Spleen (tissue), 11 donors: ENCODE measurements at regions not wholly inside any gene's neighbourhood (a gene's known extent, or its start where the extent isn't known, plus 50 kb on each side); places are given as distances from the start of the nearest gene placed in this dataset.

Experiments
- DNase-seq: peaks from one replicate; pipeline ENCODE4 v3.0.0-alpha.2; 2020
- H3K27ac ChIP-seq, 8 donors: fragments of 200-600 bp; sonication (generic) in 7 of 8; 1 replicate in 4 of 8; 2 replicates in 4 of 8; pipeline versions ENCODE4 v1.5.0 to v1.8.0; 2016 to 2021; ENCODE audit warnings: inconsistent platforms in 4 of 8, mild to moderate bottlenecking in 4 of 8, moderate library complexity in 1 of 8
- H3K27me3 ChIP-seq, 7 donors: fragments of 200-600 bp; sonication (generic) in 6 of 7; replicated peaks in 1 of 7; 1 replicate in 4 of 7; 2 replicates in 3 of 7; pipeline versions ENCODE4 v1.5.0 to v1.8.0; 2016 to 2021; ENCODE audit warnings: inconsistent platforms in 3 of 7, mild to moderate bottlenecking in 1 of 7
- H3K36me3 ChIP-seq, 6 donors: fragments of 200-600 bp; sonication (generic) in 5 of 6; 1 replicate in 4 of 6; 2 replicates in 2 of 6; pipeline versions ENCODE4 v1.5.0 to v1.8.0; 2016 to 2021; ENCODE audit warnings: inconsistent platforms in 2 of 6
- H3K4me1 ChIP-seq, 6 donors: fragments of 200-600 bp; sonication (generic) in 5 of 6; 1 replicate in 3 of 6; 2 replicates in 3 of 6; pipeline versions ENCODE4 v1.5.0 to v1.8.0; 2016 to 2021; ENCODE audit warnings: inconsistent platforms in 3 of 6
- H3K4me3 ChIP-seq, 8 donors: fragments of 200-600 bp; sonication (generic) in 7 of 8; 1 replicate in 4 of 8; 2 replicates in 4 of 8; pipeline versions ENCODE4 v1.5.0 to v1.8.0; 2016 to 2021; ENCODE audit warnings: inconsistent platforms in 4 of 8, mild to moderate bottlenecking in 4 of 8, moderate library complexity in 2 of 8
- H3K9me3 ChIP-seq, 8 donors: fragments of 200-600 bp; sonication (generic) in 7 of 8; 1 replicate in 4 of 8; 2 replicates in 4 of 8; pipeline versions ENCODE4 v1.5.0 to v1.8.0; 2016 to 2021; ENCODE audit warnings: inconsistent platforms in 4 of 8
- POLR2A ChIP-seq, 3 donors: fragments of 450-650 bp; IDR thresholded peaks; one replicate each; pipeline ENCODE4 v1.5.1; 2017; ENCODE audit warnings: antibody characterized with exemption in 3 of 3, mild to moderate bottlenecking in 1 of 3
- POLR2AphosphoS5 ChIP-seq, 3 donors: sonication (generic); formaldehyde crosslinking; IDR thresholded peaks; one replicate each; pipeline ENCODE4 v1.5.1; 2017; ENCODE audit warnings: antibody characterized with exemption in 3 of 3
- WGBS, 5 donors: extraction: QIAGEN DNeasy Blood & Tissue Kit in 3 of 5; methylation state at CpG; one replicate each; pipeline versions ENCODE4 v1.1.5 to v1.1.7; 2013 to 2018; 5-methylcytosine and 5-hydroxymethylcytosine counted together
- intact Hi-C: fragments of 100-400 bp; cut with DNase I; formaldehyde crosslinking; loops from one replicate; pipeline ENCODE4 v1.15.0; 2023; ENCODE audit warnings: low total_unique reads
- TF ChIP-seq, protein P1 (sequence below), 11 experiments: fragments of 200-600 bp in 7 of 11; fragments of 450-650 bp in 4 of 11; sonication (generic) in 4 of 11; IDR thresholded peaks in 8 of 11; conservative IDR thresholded peaks in 3 of 11; 1 replicate in 7 of 11; 2 replicates in 4 of 11; pipeline versions ENCODE4 v1.4.0 to v1.8.0; 2016 to 2021; ENCODE audit warnings: antibody characterized with exemption in 11 of 11, inconsistent platforms in 4 of 11, mild to moderate bottlenecking in 1 of 11
- donor health status: healthy with polysubstance abuse.
- donor health status: DM: no; HTN: no; CAD: no; lungs with moderate emphysema.
- donor health status: DM: no; HTN: no; CAD: no.
- donor health status: Bipolar disorder and iron deficiency.
- donor health status: healthy.
- donor health status: DM: no; HTN: no; CAD: no.
- donor health status: DM: yes; HTN: yes; CAD: no.

DNA sequence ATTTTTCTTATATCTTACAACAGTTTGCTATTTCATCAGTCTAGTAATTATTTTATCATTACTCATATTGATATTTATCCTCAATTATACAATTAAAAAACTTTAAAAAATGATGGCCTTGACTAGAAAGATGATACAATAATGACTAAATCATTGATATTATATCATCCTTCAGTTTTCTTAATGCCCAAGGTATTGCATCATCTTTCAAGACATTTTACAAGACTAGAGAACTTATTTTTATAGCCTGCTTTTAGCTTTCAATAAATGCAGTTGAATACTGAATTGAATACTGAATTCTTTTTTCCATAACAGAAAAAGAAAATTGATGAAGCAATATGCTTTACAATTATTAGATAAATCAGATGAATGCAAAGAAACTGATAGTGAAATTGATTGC, 886.5 kb upstream of the LRRC4C start:
- no peaks in the 10 kb centered on the region for H3K4me1 ChIP-seq

GRCh38 chr11:42363701-42364100, 904.2 kb upstream of the LRRC4C start:
- TF ChIP-seq, protein P1, sequence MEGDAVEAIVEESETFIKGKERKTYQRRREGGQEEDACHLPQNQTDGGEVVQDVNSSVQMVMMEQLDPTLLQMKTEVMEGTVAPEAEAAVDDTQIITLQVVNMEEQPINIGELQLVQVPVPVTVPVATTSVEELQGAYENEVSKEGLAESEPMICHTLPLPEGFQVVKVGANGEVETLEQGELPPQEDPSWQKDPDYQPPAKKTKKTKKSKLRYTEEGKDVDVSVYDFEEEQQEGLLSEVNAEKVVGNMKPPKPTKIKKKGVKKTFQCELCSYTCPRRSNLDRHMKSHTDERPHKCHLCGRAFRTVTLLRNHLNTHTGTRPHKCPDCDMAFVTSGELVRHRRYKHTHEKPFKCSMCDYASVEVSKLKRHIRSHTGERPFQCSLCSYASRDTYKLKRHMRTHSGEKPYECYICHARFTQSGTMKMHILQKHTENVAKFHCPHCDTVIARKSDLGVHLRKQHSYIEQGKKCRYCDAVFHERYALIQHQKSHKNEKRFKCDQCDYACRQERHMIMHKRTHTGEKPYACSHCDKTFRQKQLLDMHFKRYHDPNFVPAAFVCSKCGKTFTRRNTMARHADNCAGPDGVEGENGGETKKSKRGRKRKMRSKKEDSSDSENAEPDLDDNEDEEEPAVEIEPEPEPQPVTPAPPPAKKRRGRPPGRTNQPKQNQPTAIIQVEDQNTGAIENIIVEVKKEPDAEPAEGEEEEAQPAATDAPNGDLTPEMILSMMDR (IDR thresholded peaks at IDR 0.05 in 8 of 11, conservative IDR thresholded peaks at IDR 0.05 in 3 of 11), result no peak
- TF ChIP-seq POLR2AphosphoS5 (IDR thresholded peaks at IDR 0.05) (no peak), POLR2A (IDR thresholded peaks at IDR 0.05) (no peak)
- DNase-seq, result no peak
- 46 to 75% (median 63%) methylated on average over 2 of the region's 2 CpGs for WGBS, 5 donors
- H3K4me3 ChIP-seq, result no peak overlapping the region
- H3K4me1 ChIP-seq, result no peaks in the 10 kb centered on the region
- H3K27ac ChIP-seq, result no peak overlapping the region
- H3K27me3 ChIP-seq, result no peaks in the 10 kb centered on the region
- peaks cover 0 to 19% (median 10%) of the 10 kb centered on the region in 8 donors for H3K9me3 ChIP-seq
- no peaks in the 10 kb centered on the region for H3K36me3 ChIP-seq
- intact Hi-C loops, result no loop called here

More for the DNA sequence above, 886.5 kb upstream of the LRRC4C start:
- no peak overlapping the region for H3K27ac ChIP-seq
- TF ChIP-seq POLR2A (IDR thresholded peaks at IDR 0.05) (no peak), POLR2AphosphoS5 (IDR thresholded peaks at IDR 0.05) (no peak)
- TF ChIP-seq, protein P1 (IDR thresholded peaks at IDR 0.05 in 8 of 11, conservative IDR thresholded peaks at IDR 0.05 in 3 of 11), result no peak
- H3K27me3 ChIP-seq, result no peaks in the 10 kb centered on the region
- intact Hi-C loops, result no loop called here
- H3K4me3 ChIP-seq, result no peak overlapping the region
- H3K36me3 ChIP-seq, result no peaks in the 10 kb centered on the region
- no peak for DNase-seq
- peaks cover 0 to 14% (median 6%) of the 10 kb centered on the region in 8 donors for H3K9me3 ChIP-seq

- Histone ChIP-seq H3K27me3 (no peaks in the 10 kb centered on the region), H3K9me3 (peaks cover 0 to 23% (median 0%) of the 10 kb centered on the region in 8 donors), H3K27ac (no peak overlapping the region), H3K36me3 (no peaks in the 10 kb centered on the region), H3K4me3 (no peak overlapping the region), H3K4me1 (no peaks in the 10 kb centered on the region)
- no peak for DNase-seq
- no peak for TF ChIP-seq POLR2AphosphoS5 (IDR thresholded peaks at IDR 0.05)
- no peak for TF ChIP-seq POLR2A (IDR thresholded peaks at IDR 0.05)
- TF ChIP-seq, protein P1 (IDR thresholded peaks at IDR 0.05 in 8 of 11, conservative IDR thresholded peaks at IDR 0.05 in 3 of 11), result no peak
- intact Hi-C loops, result no loop called here
These were observed 921.7 kb upstream of the API5 start for GRCh38 chr11:42390116-42390515.

- DNase-seq, result no peak
- Histone ChIP-seq H3K4me1 (no peaks in the 10 kb centered on the region), H3K36me3 (no peaks in the 10 kb centered on the region), H3K9me3 (peaks cover 0 to 25% (median 6%) of the 10 kb centered on the region in 8 donors), H3K27ac (no peak overlapping the region), H3K27me3 (no peaks in the 10 kb centered on the region), H3K4me3 (no peak overlapping the region)
- no peak for TF ChIP-seq POLR2A (IDR thresholded peaks at IDR 0.05)
- TF ChIP-seq, protein P1 (IDR thresholded peaks at IDR 0.05 in 8 of 11, conservative IDR thresholded peaks at IDR 0.05 in 3 of 11), result no peak
- no peak for TF ChIP-seq POLR2AphosphoS5 (IDR thresholded peaks at IDR 0.05)
- intact Hi-C loops, result no loop called here
These were observed 914.3 kb upstream of the API5 start for GRCh38 chr11:42397483-42397882.
